Endodermal cell (in vitro differentiated cells): ENCODE measurements at regions not wholly inside any gene's neighbourhood (a gene's known extent, or its start where the extent isn't known, plus 50 kb on each side); places are given as distances from the start of the nearest gene placed in this dataset.

Experiments
- DNase-seq: peaks from one replicate; pipeline ENCODE4 v3.0.0-alpha.2; 2017
- H3K27ac ChIP-seq: 2 replicates; pipeline ENCODE4 v1.5.1; 2013; ENCODE audit warnings: mild to moderate bottlenecking, low read depth, low read length, moderate library complexity
- H3K27me3 ChIP-seq: 2 replicates; pipeline ENCODE4 v1.6.1; 2013; ENCODE audit warnings: mild to moderate bottlenecking, low read length, moderate library complexity; ENCODE audit not compliant: insufficient read depth, control insufficient read depth, poor library complexity, severe bottlenecking
- H3K36me3 ChIP-seq: 2 replicates; pipeline ENCODE4 v1.7.0; 2013; ENCODE audit warnings: mild to moderate bottlenecking, low read length, moderate library complexity; ENCODE audit not compliant: control insufficient read depth, insufficient read depth
- H3K4me1 ChIP-seq: one replicate; pipeline ENCODE4 v1.7.0; 2013; ENCODE audit warnings: low read length; ENCODE audit not compliant: control insufficient read depth, insufficient read depth
- H3K4me3 ChIP-seq: 2 replicates; pipeline ENCODE4 v1.5.1; 2013; ENCODE audit warnings: mild to moderate bottlenecking, low read length, moderate library complexity
- H3K9ac ChIP-seq: 2 replicates; pipeline ENCODE4 v1.6.1; 2013; ENCODE audit warnings: mild to moderate bottlenecking, low read length, moderate library complexity; ENCODE audit not compliant: poor library complexity, severe bottlenecking; ENCODE audit errors: extremely low read depth
- H3K9me3 ChIP-seq: 2 replicates; pipeline ENCODE4 v1.6.1; 2013; ENCODE audit warnings: mild to moderate bottlenecking, low read length, moderate library complexity; ENCODE audit not compliant: control insufficient read depth
- H3K27ac Mint-ChIP-seq: 2 replicates; pipeline ENCODE4 v1.8.0; 2020; ENCODE audit warnings: mixed read lengths
- H3K27me3 Mint-ChIP-seq: 2 replicates; pipeline ENCODE4 v1.8.0; 2021; ENCODE audit warnings: mild to moderate bottlenecking, mixed read lengths; ENCODE audit not compliant: insufficient read depth
- H3K36me3 Mint-ChIP-seq: 2 replicates; pipeline ENCODE4 v1.8.0; 2020; ENCODE audit warnings: low read depth, mixed read lengths
- H3K4me1 Mint-ChIP-seq: 2 replicates; pipeline ENCODE4 v1.8.0; 2020; ENCODE audit warnings: mixed read lengths
- H3K4me3 Mint-ChIP-seq: 2 replicates; pipeline ENCODE4 v1.8.0; 2020; ENCODE audit warnings: mild to moderate bottlenecking, moderate library complexity, mixed read lengths
- H3K9me3 Mint-ChIP-seq: 2 replicates; pipeline ENCODE4 v1.8.0; 2020; ENCODE audit warnings: mild to moderate bottlenecking, mixed read lengths
- CTCF ChIP-seq: fragments of 200-600 bp; sonication (generic); conservative IDR thresholded peaks from 2 replicates; pipeline ENCODE4 v1.5.0; 2021; ENCODE audit warnings: antibody characterized with exemption, mild to moderate bottlenecking
- WGBS, 2 experiments: methylation state at CpG; one replicate each; pipeline versions ENCODE4 v1.1.5 to v1.1.7; 2013; ENCODE audit warnings: missing lambda C conversion rate in 2 of 2, mixed read lengths in 1 of 2; ENCODE audit not compliant: insufficient coverage in 1 of 2, insufficient read length in 1 of 2; 5-methylcytosine and 5-hydroxymethylcytosine counted together

GRCh38 chr3:177350121-177350520, 152.8 kb upstream of the TBL1XR1 start:
- peaks cover 42% of the 10 kb centered on the region for H3K4me1 Mint-ChIP-seq
- no peak overlapping the region for H3K27ac ChIP-seq

GRCh38 chr3:177351206-177351605, 153.9 kb upstream of the TBL1XR1 start:
- H3K27me3 Mint-ChIP-seq: peaks cover 3% of the 10 kb centered on the region
- no peak overlapping the region for H3K9ac ChIP-seq
- WGBS, 2 experiments: 91 to 100% methylated on average over 1 of the region's 1 CpG
- H3K27ac Mint-ChIP-seq: no peak overlapping the region
- no peaks in the 10 kb centered on the region for H3K36me3 Mint-ChIP-seq
- TF ChIP-seq CTCF: no peak
- DNase-seq: no peak
- no peaks in the 10 kb centered on the region for H3K9me3 Mint-ChIP-seq
- peaks cover 35% of the 10 kb centered on the region for H3K4me1 Mint-ChIP-seq
- H3K4me1 ChIP-seq: peaks cover 10% of the 10 kb centered on the region
- H3K27me3 ChIP-seq: no peaks in the 10 kb centered on the region
- no peak overlapping the region for H3K4me3 Mint-ChIP-seq
- H3K9me3 ChIP-seq: no peaks in the 10 kb centered on the region
- H3K4me3 ChIP-seq: no peak overlapping the region
- H3K36me3 ChIP-seq: no peaks in the 10 kb centered on the region
- H3K27ac ChIP-seq: no peak overlapping the region

More at GRCh38 chr3:177350121-177350520, 152.8 kb upstream of the TBL1XR1 start:
- no peaks in the 10 kb centered on the region for H3K36me3 Mint-ChIP-seq
- Histone ChIP-seq H3K9ac (no peak overlapping the region), H3K4me1 (peaks cover 18% of the 10 kb centered on the region), H3K27me3 (no peaks in the 10 kb centered on the region), H3K4me3 (no peak overlapping the region), H3K9me3 (no peaks in the 10 kb centered on the region), H3K36me3 (no peaks in the 10 kb centered on the region)
- H3K27me3 Mint-ChIP-seq: peaks cover 3% of the 10 kb centered on the region
- no peak overlapping the region for H3K27ac Mint-ChIP-seq
- no peaks in the 10 kb centered on the region for H3K9me3 Mint-ChIP-seq
- no peak for DNase-seq
- 96 to 100% methylated on average over 1 of the region's 2 CpGs for WGBS, 2 experiments
- H3K4me3 Mint-ChIP-seq: no peak overlapping the region
- TF ChIP-seq CTCF: no peak

- no peaks in the 10 kb centered on the region for H3K36me3 Mint-ChIP-seq
- Histone ChIP-seq H3K27me3 (no peaks in the 10 kb centered on the region), H3K4me3 (no peak overlapping the region), H3K36me3 (no peaks in the 10 kb centered on the region), H3K9ac (no peak overlapping the region), H3K4me1 (peaks cover 6% of the 10 kb centered on the region), H3K9me3 (no peaks in the 10 kb centered on the region), H3K27ac (no peak overlapping the region)
- no peak overlapping the region for H3K4me3 Mint-ChIP-seq
- peaks cover 36% of the 10 kb centered on the region for H3K4me1 Mint-ChIP-seq
- no peaks in the 10 kb centered on the region for H3K9me3 Mint-ChIP-seq
- peaks cover 3% of the 10 kb centered on the region for H3K27me3 Mint-ChIP-seq
- 86 to 92% methylated on average over 3 of the region's 3 CpGs for WGBS, 2 experiments
- DNase-seq: no peak
- H3K27ac Mint-ChIP-seq: no peak overlapping the region
- no peak for TF ChIP-seq CTCF
Measured at GRCh38 chr3:177351757-177352158, 154.5 kb upstream of the TBL1XR1 start.
